ENCODE measurements at regions not wholly inside any gene's neighbourhood (a gene's known extent, or its start where the extent isn't known, plus 50 kb on each side); places are given as distances from the start of the nearest gene placed in this dataset.

DNA sequence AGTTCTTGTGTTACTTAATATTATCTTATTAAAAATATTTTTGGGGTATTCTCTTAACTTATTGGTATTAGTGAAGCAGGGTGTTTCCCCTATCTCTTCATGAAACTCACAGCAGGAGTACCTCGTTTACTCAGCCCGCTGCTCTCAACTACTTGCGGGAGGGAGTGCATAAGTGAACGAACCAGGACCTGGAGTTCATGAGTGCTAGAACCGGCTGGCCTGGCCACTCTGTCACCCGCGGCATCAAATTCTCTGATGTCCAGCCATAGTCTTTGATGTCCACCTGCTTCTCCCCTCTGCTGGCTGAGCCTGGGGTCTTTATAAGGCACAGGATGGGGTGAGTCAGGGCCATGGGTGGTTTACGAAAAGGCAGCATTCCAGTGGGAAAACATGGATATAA is 216.7 kb upstream of the ANO5 start:
- Histone ChIP-seq H3K4me1 (ENCODE audit: control insufficient read depth, insufficient read depth, low read length) (no peaks in the 10 kb centered on the region), H3K27ac (ENCODE audit: extremely low read depth, low read depth, low read length) (no peak overlapping the region), H3K9me3 (ENCODE audit: control insufficient read depth, insufficient read depth, low read depth, low read length) (no peaks in the 10 kb centered on the region), H3K36me3 (ENCODE audit: control insufficient read depth in 2 of 2, insufficient read depth in 1 of 2, low read length in 2 of 2) (no peaks in the 10 kb centered on the region), H3K4me3 (ENCODE audit: low read depth, low read length) (no peak overlapping the region)
- ChIA-PET CTCF (no interaction called here), POLR2A (no interaction called here)
- TF ChIP-seq ZNF433 (tag by site-specific recombination; IDR thresholded peaks at IDR 0.05; ENCODE audit: low read depth), result no peak
- TF ChIP-seq RBAK (tag by site-specific recombination; IDR thresholded peaks at IDR 0.05), result no peak
- TF ChIP-seq GFI1B (tag by site-specific recombination; IDR thresholded peaks at IDR 0.05), result no peak
- no peak for TF ChIP-seq ZEB2 (tag by site-specific recombination; IDR thresholded peaks at IDR 0.05)
- no peak for TF ChIP-seq ZNF311 (tag by site-specific recombination; IDR thresholded peaks at IDR 0.05; ENCODE audit: borderline replicate concordance)
- TF ChIP-seq ZNF184 (tag by site-specific recombination; IDR thresholded peaks at IDR 0.05), result no peak
- TF ChIP-seq, protein P1, sequence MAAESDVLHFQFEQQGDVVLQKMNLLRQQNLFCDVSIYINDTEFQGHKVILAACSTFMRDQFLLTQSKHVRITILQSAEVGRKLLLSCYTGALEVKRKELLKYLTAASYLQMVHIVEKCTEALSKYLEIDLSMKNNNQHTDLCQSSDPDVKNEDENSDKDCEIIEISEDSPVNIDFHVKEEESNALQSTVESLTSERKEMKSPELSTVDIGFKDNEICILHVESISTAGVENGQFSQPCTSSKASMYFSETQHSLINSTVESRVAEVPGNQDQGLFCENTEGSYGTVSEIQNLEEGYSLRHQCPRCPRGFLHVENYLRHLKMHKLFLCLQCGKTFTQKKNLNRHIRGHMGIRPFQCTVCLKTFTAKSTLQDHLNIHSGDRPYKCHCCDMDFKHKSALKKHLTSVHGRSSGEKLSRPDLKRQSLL (tag by site-specific recombination; IDR thresholded peaks at IDR 0.05), result no peak

DNA sequence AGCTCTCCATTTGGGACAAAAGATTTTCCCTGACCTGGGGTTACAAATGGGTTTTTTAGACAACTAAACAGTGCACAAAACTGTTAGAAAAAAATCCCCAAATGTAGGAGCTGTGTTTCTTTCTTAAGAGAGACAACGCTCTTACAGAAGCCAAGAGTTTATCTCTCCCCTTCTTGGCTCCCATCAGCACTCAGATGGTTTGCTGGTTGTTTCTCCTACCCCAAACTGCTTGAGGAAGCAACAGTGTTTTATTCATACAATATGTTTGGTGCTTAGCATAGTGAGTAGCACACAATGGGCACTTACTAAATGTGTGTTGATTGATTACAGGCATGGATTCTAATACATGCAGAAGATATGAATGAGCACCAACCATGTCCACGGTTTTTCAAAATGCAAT is 209.5 kb upstream of the ANO5 start:
- Histone ChIP-seq H3K4me1 (ENCODE audit: control insufficient read depth, insufficient read depth, low read length) (no peaks in the 10 kb centered on the region), H3K27ac (ENCODE audit: extremely low read depth, low read depth, low read length) (no peak overlapping the region), H3K4me3 (ENCODE audit: low read depth, low read length) (no peak overlapping the region), H3K9me3 (ENCODE audit: control insufficient read depth, insufficient read depth, low read depth, low read length) (no peaks in the 10 kb centered on the region), H3K36me3 (ENCODE audit: control insufficient read depth in 2 of 2, insufficient read depth in 1 of 2, low read length in 2 of 2) (no peaks in the 10 kb centered on the region)
- ChIA-PET CTCF (interaction anchor here (0.6 kb wide), 1 partner anchor 87 kb away, joined by 3 read pairs; no protein-coding TSS in a partner anchor), POLR2A (no interaction called here)
- TF ChIP-seq TCF7L2 (IDR thresholded peaks at IDR 0.05; ENCODE audit: borderline replicate concordance, low read depth, low read length) (no peak), GLI4 (tag by site-specific recombination; IDR thresholded peaks at IDR 0.05) (no peak), ZBTB17 (tag by site-specific recombination; IDR thresholded peaks at IDR 0.05) (no peak), ZNF555 (tag by site-specific recombination; conservative IDR thresholded peaks at IDR 0.05) (no peak), ZNF701 (tag by site-specific recombination; IDR thresholded peaks at IDR 0.05) (no peak)
- TF ChIP-seq, protein P2, sequence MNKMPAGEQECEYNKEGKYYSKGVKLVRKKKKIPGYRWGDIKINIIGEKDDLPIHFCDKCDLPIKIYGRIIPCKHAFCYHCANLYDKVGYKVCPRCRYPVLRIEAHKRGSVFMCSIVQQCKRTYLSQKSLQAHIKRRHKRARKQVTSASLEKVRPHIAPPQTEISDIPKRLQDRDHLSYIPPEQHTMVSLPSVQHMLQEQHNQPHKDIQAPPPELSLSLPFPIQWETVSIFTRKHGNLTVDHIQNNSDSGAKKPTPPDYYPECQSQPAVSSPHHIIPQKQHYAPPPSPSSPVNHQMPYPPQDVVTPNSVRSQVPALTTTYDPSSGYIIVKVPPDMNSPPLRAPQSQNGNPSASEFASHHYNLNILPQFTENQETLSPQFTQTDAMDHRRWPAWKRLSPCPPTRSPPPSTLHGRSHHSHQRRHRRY (tag by site-specific recombination; IDR thresholded peaks at IDR 0.05), result no peak
- TF ChIP-seq, protein P3, sequence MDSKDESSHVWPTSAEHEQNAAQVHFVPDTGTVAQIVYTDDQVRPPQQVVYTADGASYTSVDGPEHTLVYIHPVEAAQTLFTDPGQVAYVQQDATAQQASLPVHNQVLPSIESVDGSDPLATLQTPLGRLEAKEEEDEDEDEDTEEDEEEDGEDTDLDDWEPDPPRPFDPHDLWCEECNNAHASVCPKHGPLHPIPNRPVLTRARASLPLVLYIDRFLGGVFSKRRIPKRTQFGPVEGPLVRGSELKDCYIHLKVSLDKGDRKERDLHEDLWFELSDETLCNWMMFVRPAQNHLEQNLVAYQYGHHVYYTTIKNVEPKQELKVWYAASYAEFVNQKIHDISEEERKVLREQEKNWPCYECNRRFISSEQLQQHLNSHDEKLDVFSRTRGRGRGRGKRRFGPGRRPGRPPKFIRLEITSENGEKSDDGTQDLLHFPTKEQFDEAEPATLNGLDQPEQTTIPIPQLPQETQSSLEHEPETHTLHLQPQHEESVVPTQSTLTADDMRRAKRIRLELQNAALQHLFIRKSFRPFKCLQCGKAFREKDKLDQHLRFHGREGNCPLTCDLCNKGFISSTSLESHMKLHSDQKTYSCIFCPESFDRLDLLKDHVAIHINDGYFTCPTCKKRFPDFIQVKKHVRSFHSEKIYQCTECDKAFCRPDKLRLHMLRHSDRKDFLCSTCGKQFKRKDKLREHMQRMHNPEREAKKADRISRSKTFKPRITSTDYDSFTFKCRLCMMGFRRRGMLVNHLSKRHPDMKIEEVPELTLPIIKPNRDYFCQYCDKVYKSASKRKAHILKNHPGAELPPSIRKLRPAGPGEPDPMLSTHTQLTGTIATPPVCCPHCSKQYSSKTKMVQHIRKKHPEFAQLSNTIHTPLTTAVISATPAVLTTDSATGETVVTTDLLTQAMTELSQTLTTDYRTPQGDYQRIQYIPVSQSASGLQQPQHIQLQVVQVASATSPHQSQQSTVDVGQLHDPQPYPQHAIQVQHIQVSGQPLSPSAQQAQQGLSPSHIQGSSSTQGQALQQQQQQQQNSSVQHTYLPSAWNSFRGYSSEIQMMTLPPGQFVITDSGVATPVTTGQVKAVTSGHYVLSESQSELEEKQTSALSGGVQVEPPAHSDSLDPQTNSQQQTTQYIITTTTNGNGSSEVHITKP (tag by site-specific recombination; IDR thresholded peaks at IDR 0.05), result no peak
- TF ChIP-seq, protein P4, sequence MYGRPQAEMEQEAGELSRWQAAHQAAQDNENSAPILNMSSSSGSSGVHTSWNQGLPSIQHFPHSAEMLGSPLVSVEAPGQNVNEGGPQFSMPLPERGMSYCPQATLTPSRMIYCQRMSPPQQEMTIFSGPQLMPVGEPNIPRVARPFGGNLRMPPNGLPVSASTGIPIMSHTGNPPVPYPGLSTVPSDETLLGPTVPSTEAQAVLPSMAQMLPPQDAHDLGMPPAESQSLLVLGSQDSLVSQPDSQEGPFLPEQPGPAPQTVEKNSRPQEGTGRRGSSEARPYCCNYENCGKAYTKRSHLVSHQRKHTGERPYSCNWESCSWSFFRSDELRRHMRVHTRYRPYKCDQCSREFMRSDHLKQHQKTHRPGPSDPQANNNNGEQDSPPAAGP (tag by site-specific recombination; IDR thresholded peaks at IDR 0.05), result no peak
- TF ChIP-seq, protein P5, sequence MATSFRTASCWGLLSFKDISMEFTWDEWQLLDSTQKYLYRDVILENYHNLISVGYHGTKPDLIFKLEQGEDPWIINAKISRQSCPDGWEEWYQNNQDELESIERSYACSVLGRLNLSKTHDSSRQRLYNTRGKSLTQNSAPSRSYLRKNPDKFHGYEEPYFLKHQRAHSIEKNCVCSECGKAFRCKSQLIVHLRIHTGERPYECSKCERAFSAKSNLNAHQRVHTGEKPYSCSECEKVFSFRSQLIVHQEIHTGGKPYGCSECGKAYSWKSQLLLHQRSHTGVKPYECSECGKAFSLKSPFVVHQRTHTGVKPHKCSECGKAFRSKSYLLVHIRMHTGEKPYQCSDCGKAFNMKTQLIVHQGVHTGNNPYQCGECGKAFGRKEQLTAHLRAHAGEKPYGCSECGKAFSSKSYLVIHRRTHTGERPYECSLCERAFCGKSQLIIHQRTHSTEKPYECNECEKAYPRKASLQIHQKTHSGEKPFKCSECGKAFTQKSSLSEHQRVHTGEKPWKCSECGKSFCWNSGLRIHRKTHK (tag by site-specific recombination; IDR thresholded peaks at IDR 0.05), result no peak
- TF ChIP-seq, protein P6, sequence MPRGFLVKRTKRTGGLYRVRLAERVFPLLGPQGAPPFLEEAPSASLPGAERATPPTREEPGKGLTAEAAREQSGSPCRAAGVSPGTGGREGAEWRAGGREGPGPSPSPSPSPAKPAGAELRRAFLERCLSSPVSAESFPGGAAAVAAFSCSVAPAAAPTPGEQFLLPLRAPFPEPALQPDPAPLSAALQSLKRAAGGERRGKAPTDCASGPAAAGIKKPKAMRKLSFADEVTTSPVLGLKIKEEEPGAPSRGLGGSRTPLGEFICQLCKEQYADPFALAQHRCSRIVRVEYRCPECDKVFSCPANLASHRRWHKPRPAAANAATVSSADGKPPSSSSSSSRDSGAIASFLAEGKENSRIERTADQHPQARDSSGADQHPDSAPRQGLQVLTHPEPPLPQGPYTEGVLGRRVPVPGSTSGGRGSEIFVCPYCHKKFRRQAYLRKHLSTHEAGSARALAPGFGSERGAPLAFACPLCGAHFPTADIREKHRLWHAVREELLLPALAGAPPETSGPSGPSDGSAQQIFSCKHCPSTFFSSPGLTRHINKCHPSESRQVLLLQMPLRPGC (tag by site-specific recombination; IDR thresholded peaks at IDR 0.05), result no peak
- TF ChIP-seq, protein P7, sequence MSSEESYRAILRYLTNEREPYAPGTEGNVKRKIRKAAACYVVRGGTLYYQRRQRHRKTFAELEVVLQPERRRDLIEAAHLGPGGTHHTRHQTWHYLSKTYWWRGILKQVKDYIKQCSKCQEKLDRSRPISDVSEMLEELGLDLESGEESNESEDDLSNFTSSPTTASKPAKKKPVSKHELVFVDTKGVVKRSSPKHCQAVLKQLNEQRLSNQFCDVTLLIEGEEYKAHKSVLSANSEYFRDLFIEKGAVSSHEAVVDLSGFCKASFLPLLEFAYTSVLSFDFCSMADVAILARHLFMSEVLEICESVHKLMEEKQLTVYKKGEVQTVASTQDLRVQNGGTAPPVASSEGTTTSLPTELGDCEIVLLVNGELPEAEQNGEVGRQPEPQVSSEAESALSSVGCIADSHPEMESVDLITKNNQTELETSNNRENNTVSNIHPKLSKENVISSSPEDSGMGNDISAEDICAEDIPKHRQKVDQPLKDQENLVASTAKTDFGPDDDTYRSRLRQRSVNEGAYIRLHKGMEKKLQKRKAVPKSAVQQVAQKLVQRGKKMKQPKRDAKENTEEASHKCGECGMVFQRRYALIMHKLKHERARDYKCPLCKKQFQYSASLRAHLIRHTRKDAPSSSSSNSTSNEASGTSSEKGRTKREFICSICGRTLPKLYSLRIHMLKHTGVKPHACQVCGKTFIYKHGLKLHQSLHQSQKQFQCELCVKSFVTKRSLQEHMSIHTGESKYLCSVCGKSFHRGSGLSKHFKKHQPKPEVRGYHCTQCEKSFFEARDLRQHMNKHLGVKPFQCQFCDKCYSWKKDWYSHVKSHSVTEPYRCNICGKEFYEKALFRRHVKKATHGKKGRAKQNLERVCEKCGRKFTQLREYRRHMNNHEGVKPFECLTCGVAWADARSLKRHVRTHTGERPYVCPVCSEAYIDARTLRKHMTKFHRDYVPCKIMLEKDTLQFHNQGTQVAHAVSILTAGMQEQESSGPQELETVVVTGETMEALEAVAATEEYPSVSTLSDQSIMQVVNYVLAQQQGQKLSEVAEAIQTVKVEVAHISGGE (tag by site-specific recombination; conservative IDR thresholded peaks at IDR 0.05; ENCODE audit: low read depth), result no peak
- TF ChIP-seq, protein P8, sequence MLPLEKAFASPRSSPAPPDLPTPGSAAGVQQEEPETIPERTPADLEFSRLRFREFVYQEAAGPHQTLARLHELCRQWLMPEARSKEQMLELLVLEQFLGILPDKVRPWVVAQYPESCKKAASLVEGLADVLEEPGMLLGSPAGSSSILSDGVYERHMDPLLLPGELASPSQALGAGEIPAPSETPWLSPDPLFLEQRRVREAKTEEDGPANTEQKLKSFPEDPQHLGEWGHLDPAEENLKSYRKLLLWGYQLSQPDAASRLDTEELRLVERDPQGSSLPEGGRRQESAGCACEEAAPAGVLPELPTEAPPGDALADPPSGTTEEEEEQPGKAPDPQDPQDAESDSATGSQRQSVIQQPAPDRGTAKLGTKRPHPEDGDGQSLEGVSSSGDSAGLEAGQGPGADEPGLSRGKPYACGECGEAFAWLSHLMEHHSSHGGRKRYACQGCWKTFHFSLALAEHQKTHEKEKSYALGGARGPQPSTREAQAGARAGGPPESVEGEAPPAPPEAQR (tag by site-specific recombination; IDR thresholded peaks at IDR 0.05), result no peak

Data from HEK293 (cell line).